ENCODE measurements at regions not wholly inside any gene's neighbourhood (a gene's known extent, or its start where the extent isn't known, plus 50 kb on each side); places are given as distances from the start of the nearest gene placed in this dataset.

DNA sequence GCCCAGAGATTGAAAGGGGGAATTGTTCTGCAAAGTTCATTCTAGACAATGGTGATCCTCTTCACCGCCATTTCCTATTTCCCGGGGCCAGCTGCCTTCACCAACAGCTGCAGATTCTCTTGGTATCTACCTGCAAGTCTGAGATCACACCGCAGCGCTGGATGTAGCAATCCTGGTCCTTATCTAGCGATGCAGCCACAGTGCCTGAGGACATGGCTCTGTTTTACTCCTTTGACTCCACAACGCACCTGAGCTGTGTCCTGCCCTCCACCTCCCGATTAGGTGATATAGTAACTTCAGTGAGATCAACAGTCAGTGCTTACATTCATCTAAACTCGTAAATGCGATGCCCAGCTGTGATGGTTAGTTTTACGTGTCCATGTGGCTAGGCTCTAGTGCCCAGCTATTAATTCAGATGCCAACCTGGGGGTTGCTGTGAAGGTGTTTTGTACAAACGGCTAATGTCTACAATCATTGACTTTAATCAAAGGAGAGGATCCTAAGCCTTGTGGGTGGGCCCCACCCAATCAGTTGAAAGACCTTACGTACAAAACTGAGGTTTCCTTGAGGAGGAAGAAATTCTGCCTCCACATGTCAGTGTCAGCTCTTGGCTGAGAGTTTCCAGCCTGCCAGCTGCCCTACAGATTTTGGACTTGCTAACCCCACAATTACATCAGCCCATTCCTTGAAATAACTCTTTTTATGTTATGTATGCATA is 189.8 kb downstream of the SH3BP4 start:
- DNase-seq, result peak; percentile 5

GRCh38 chr2:235142601-235143000 is 190.8 kb downstream of the SH3BP4 start:
- DNase-seq, result no peak

- DNase-seq, result peak; percentile 21
These were observed 192.0 kb downstream of the SH3BP4 start for GRCh38 chr2:235143789-235144188.

DNA sequence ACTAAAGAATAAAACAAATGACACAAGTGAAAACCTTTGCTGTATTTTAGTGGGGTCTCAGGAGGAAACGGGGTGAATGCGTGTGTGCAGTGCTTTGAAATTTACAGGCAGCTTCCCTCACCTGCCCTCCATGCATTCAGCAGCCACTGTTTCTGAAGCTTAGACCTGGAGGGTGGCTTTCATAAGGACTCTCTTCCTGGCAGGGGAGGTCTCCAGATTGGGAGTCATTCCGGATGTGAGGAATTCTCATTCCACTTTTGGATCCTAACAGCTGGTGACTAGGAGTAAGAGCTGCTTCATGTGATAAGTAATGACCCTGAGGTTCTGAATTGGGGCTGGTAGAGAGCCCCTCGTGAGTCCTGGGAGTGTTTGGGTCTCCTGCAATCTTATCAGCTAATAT is 192.5 kb downstream of the SH3BP4 start:
- DNase-seq, result no peak

GRCh38 chr2:235146206-235146605 is 194.4 kb downstream of the SH3BP4 start:
- DNase-seq, result no peak

GRCh38 chr2:235146871-235147565 is 195.2 kb downstream of the SH3BP4 start:
- no peak for DNase-seq

GRCh38 chr2:235148201-235149170 is 196.7 kb downstream of the SH3BP4 start:
- no peak for DNase-seq

GRCh38 chr2:235149240-235149659 is 197.4 kb downstream of the SH3BP4 start:
- DNase-seq, result no peak

DNA sequence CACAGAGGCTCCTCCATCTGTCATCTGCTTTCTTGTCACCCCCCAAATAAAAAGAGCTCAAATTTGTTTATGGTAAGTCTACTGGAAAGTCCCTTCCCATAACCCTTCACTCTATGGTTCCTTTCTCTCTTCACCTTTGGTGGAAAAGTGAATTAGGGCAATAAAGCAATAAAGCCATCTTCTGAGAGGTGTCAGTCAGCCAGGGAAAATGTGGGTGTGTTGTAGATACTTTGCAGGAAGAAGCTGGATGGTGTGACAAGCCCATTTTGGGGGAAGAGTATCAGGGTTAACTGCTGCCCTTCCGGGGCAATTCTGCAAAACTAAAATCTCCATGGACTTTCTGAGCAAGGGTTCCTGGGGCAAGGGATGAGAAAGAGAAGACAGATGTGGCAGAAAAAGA is 197.9 kb downstream of the SH3BP4 start:
- DNase-seq, result no peak

DNA sequence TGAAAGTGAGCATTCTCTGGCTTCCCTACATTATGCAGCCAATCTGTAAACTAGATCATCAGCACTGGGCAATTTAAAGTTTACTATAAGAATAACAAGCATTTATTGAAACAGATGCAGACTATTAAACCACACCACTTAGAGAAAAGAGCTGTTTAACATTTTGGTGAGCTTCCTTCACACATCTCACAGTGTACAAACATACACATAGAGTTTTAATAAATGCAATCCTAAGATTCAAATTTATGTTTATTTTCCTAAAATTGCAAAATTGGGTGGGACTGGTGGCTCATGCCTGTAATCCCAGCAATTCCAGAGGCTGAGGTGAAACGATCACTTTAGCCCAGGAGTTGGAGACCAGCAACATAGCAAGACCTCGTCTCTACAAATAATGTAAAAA is 199.3 kb downstream of the SH3BP4 start:
- no peak for DNase-seq

- no peak for DNase-seq
These were observed 203.3 kb downstream of the SH3BP4 start for GRCh38 chr2:235155163-235155562.

DNA sequence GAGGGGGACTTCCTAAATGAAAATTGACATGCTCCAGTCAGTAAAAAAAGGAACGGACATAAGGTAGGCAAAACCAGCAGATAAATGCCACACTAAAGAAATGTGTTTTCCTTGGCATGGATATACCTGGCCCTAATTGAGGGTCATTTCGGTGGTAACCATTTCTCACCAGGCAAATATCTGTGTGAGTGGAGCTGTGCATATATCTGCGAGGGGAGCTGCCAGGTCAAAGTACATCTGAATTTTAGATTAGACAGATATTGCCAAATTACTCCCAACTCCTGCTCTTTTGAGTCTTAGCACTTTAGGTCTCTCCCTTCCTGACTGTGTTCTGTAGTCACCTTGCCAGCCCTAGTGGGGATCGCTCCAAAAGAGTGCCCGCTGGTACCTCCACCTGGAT is 204.2 kb downstream of the SH3BP4 start:
- no peak for DNase-seq

DNA sequence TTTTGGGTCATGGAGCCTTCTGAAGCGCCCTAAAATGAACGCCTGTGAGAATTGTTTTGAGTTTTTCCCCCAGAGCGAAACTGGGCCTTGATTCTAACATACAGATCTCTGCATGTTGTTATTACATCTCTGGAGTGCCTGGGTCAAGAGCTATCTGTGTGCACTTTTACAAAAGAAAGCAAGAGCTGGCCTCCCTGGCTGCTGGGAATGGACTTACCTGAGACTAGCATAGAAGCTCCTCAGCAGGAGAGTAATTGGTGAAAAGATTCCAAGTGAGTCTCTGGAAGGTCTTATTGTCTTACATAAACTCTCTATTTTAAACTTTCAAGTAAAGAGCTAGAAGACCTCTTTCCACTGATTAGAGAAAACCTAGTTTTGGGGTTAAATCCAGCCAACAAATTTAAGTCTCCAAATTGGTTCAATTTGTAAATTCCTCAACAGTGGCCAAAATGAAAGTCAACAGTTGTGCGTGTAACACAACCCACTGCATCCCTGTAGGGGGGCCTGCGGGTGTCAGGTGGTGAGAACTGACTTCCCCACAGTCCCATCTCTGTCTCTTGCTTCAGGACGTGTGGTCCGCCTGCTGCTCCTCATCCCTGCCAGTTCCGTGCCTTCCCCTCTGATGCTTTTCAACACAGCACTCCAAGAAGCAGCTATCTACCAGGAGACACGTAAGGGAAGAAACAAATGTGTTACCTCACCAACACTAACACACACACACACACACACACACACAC is 206.1 kb downstream of the SH3BP4 start:
- no peak for DNase-seq

DNA sequence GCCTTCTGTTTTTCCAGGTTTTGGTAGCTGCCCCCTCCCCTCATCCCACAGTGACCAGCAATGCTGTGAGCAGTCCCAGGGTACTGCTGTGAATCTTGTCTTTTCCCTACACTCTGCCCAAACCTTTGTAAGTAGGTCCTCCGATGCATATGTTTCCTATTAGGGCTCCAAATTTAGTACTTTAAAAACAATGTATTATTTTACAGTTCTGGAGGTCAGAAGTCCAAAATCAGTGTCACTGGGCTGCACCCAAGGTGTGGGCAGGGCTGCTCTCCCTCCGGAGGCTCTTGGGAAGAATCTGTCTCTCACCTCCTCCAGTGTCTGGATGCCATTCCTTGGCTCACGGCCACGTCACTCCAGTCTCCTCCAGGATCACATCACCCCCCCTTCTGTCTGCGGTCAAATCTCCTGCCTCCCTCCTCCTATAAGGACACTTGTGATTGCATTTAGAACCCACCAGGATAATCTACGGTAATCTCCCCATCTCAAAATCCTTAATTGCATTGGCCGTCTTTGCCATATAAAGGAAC is 208.5 kb downstream of the SH3BP4 start:
- DNase-seq, result no peak

- DNase-seq, result no peak
These were observed 209.7 kb downstream of the SH3BP4 start for GRCh38 chr2:235161565-235161964.

- no peak for DNase-seq
These were observed 210.4 kb downstream of the SH3BP4 start for GRCh38 chr2:235162082-235162836.

- DNase-seq, result no peak
These were observed 211.0 kb downstream of the SH3BP4 start for GRCh38 chr2:235162837-235163197.

DNA sequence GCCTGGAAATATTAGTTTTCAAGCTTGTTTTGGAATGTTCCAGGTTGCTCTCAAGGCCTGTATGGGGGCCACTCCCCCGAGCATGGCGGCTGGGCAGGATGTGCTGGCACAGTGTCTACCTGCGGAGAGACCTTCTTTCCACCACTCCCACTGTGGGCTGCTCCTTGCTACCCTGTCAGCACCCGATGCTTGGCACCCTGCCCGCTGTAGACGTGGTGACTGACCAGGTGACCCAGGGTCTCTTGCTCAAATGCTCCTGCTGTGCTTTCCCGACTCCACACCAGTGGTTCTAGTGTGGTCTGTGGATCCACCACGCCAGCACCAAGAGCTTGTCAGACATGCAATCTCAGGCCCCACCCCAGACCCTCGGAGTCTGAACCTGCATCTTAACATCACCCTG is 213.3 kb downstream of the SH3BP4 start:
- no peak for DNase-seq

GRCh38 chr2:235165631-235166030 is 213.8 kb downstream of the SH3BP4 start:
- DNase-seq, result no peak

GRCh38 chr2:235168174-235168979 is 216.6 kb downstream of the SH3BP4 start:
- no peak for DNase-seq

GRCh38 chr2:235170016-235170415 is 218.2 kb downstream of the SH3BP4 start:
- DNase-seq, result no peak
